HepG2 (cell line): ENCODE measurements at regions not wholly inside any gene's neighbourhood (a gene's known extent, or its start where the extent isn't known, plus 50 kb on each side); places are given as distances from the start of the nearest gene placed in this dataset.

Source experiments
- ATAC-seq: fragments of 200-7000 bp; cut with Tn5 transposase; 3 replicates; pipeline ENCODE4 v1.9.1; 2020; ENCODE audit warnings: mild to moderate bottlenecking, moderate library complexity
- BruUV-seq: library from RNA; stranded (reverse); fragments of 400-500 nt; replicated peaks from 2 replicates; lab custom pipeline; 2021; lab: Mats Ljungman, UMichigan
- CTCF ChIA-PET: fragments of 300-600 bp; formaldehyde crosslinking; extraction: SDS; loops from one replicate; lab custom pipeline; 2021; ENCODE audit warnings: low total read pairs, inconsistent platforms, low intra/inter-chr PET ratio; lab: Yijun Ruan, JAX
- POLR2A ChIA-PET: fragments of 350-600 bp; sonication (Branson Sonifier 250); formaldehyde crosslinking; loops from one replicate; lab custom pipeline; 2020; ENCODE audit warnings: antibody characterized with exemption, inconsistent platforms; lab: Yijun Ruan, JAX
- DNase-seq: peaks from one replicate; pipeline ENCODE4 v3.0.0-alpha.2; 2015; ENCODE audit warnings: low spot score
- FAIRE-seq: peaks from 3 replicates; lab custom pipeline; 2011; peaks lifted over from hg19 to GRCh38; lab: Jason Lieb, UNC
- H2AFZ ChIP-seq: one replicate; pipeline ENCODE4 v1.6.1; 2011; ENCODE audit warnings: low read length, inconsistent platforms
- H3K27ac ChIP-seq: fragments of 300-600 bp; 3 replicates; pipeline ENCODE4 v1.8.0; 2011; ENCODE audit warnings: mixed run types, mild to moderate bottlenecking, mixed read lengths, low read length, inconsistent platforms; ENCODE audit not compliant: insufficient read depth; ENCODE audit errors: extremely low read length
- H3K27me3 ChIP-seq, 2 experiments: fragments of 200-600 bp in 1 of 2; 2 replicates in 1 of 2; 3 replicates in 1 of 2; pipeline versions ENCODE4 v1.6.0 to v1.8.0; 2011; ENCODE audit warnings: low read length in 2 of 2, mild to moderate bottlenecking in 2 of 2, moderate library complexity in 2 of 2, inconsistent platforms in 1 of 2; ENCODE audit not compliant: insufficient read depth in 2 of 2, control insufficient read depth in 1 of 2
- H3K36me3 ChIP-seq, 2 experiments: fragments of 200-600 bp in 1 of 2; replicated peaks in 1 of 2; 2 replicates in 1 of 2; 3 replicates in 1 of 2; pipeline versions ENCODE4 v1.5.1 to v1.8.0; 2011; ENCODE audit warnings: low read length in 2 of 2, inconsistent platforms in 1 of 2; ENCODE audit not compliant: insufficient read depth in 2 of 2, control insufficient read depth in 1 of 2
- H3K4me1 ChIP-seq: 2 replicates; pipeline ENCODE4 v1.5.1; 2012; ENCODE audit warnings: low read length, inconsistent platforms; ENCODE audit not compliant: insufficient read depth
- H3K4me2 ChIP-seq: 2 replicates; pipeline ENCODE4 v1.6.0; 2011; ENCODE audit warnings: low read depth, low read length, inconsistent platforms
- H3K4me3 ChIP-seq, 3 experiments: fragments of 200-600 bp in 1 of 3; sonication (generic), shearing (Covaris generic) in 1 of 3; replicated peaks in 1 of 3; 2 replicates each; pipeline ENCODE4 v1.5.1; 2011 to 2016; ENCODE audit warnings: low read length in 3 of 3, inconsistent platforms in 2 of 3, low read depth in 2 of 3, mild to moderate bottlenecking in 2 of 3, control low read depth in 1 of 3, mixed read lengths in 1 of 3; ENCODE audit not compliant: insufficient read depth in 1 of 3
- H3K79me2 ChIP-seq: one replicate; pipeline ENCODE4 v1.6.1; 2011; ENCODE audit warnings: low read length, inconsistent platforms; ENCODE audit not compliant: insufficient read depth
- H3K9ac ChIP-seq: 2 replicates; pipeline ENCODE4 v1.6.0; 2011; ENCODE audit warnings: mild to moderate bottlenecking, low read depth, low read length, inconsistent platforms; ENCODE audit not compliant: insufficient read depth
- H3K9me3 ChIP-seq: 2 replicates; pipeline ENCODE4 v1.5.1; 2012; ENCODE audit warnings: mild to moderate bottlenecking, low read length
- H4K20me1 ChIP-seq: 2 replicates; pipeline ENCODE4 v1.6.0; 2011; ENCODE audit warnings: inconsistent platforms, mild to moderate bottlenecking, low read length, moderate library complexity; ENCODE audit not compliant: insufficient read depth
- ESRRA ChIP-seq: sonication (generic); formaldehyde crosslinking; IDR thresholded peaks from 2 replicates; pipeline ENCODE4 v1.5.1; 2020; ENCODE audit warnings: mild to moderate bottlenecking, low read depth, missing genetic modification reagents
- KAT8 ChIP-seq: IDR thresholded peaks from 2 replicates; pipeline ENCODE4 v1.6.1; 2016; ENCODE audit warnings: missing genetic modification reagents, missing compliant biosample characterization
- ZNF549 ChIP-seq: sonication (generic); formaldehyde crosslinking; IDR thresholded peaks from 2 replicates; pipeline ENCODE4 v1.5.0; 2020; ENCODE audit warnings: missing genetic modification reagents
- ZNF761 ChIP-seq: sonication (generic); formaldehyde crosslinking; conservative IDR thresholded peaks from 2 replicates; pipeline ENCODE4 v1.4.0; 2020; ENCODE audit warnings: mild to moderate bottlenecking, missing genetic modification reagents
- WGBS: methylation state at CpG from one replicate; pipeline ENCODE4 v1.1.6; 2017; ENCODE audit warnings: low lambda C conversion rate; 5-methylcytosine and 5-hydroxymethylcytosine counted together
- in situ Hi-C: cut with HindIII; loops from 2 replicates; pipeline ENCODE4 v1.10.0; 2017; ENCODE audit warnings: low pct_unique_long_range_greater_than_20kb; ENCODE audit not compliant: extremely low pct_ligation_motif_present
- intact Hi-C: fragments of 100-400 bp; cut with micrococcal nuclease; formaldehyde crosslinking; loops from one replicate; pipeline ENCODE4 v1.10.0; 2022; ENCODE audit not compliant: unreplicated experiment
- TF ChIP-seq, protein P1 (sequence below): IDR thresholded peaks from 2 replicates; pipeline ENCODE4 v1.6.1; 2016; ENCODE audit warnings: low read depth, control low read depth
- TF ChIP-seq, protein P2 (sequence below): sonication (generic); formaldehyde crosslinking; IDR thresholded peaks from 2 replicates; pipeline ENCODE4 v1.5.1; 2020; ENCODE audit warnings: missing genetic modification reagents, mild to moderate bottlenecking, borderline replicate concordance

GRCh38 chr9:82419696-82420486 lies 431.3 kb downstream of the SPATA31D1 start:
- Histone ChIP-seq H3K9ac (no peak overlapping the region), H3K4me3 (no peak overlapping the region), H3K27me3 (no peaks in the 10 kb centered on the region), H3K27ac (no peak overlapping the region), H3K36me3 (no peaks in the 10 kb centered on the region), H3K79me2 (no peaks in the 10 kb centered on the region), H3K4me2 (no peak overlapping the region), H2AFZ (no peak overlapping the region), H3K9me3 (peaks cover 14% of the 10 kb centered on the region), H3K4me1 (no peaks in the 10 kb centered on the region), H4K20me1 (no peaks in the 10 kb centered on the region)
- in situ Hi-C loops: no loop called here
- no peak for TF ChIP-seq ESRRA (CRISPR knock-in tag)
- no peak for TF ChIP-seq ZNF549
- no peak for TF ChIP-seq ZNF761 (CRISPR knock-in tag)
- TF ChIP-seq, protein P1, sequence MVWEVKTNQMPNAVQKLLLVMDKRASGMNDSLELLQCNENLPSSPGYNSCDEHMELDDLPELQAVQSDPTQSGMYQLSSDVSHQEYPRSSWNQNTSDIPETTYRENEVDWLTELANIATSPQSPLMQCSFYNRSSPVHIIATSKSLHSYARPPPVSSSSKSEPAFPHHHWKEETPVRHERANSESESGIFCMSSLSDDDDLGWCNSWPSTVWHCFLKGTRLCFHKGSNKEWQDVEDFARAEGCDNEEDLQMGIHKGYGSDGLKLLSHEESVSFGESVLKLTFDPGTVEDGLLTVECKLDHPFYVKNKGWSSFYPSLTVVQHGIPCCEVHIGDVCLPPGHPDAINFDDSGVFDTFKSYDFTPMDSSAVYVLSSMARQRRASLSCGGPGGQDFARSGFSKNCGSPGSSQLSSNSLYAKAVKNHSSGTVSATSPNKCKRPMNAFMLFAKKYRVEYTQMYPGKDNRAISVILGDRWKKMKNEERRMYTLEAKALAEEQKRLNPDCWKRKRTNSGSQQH (CRISPR knock-in tag): no peak
- TF ChIP-seq, protein P2, sequence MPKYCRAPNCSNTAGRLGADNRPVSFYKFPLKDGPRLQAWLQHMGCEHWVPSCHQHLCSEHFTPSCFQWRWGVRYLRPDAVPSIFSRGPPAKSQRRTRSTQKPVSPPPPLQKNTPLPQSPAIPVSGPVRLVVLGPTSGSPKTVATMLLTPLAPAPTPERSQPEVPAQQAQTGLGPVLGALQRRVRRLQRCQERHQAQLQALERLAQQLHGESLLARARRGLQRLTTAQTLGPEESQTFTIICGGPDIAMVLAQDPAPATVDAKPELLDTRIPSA (CRISPR knock-in tag): no peak
- no peak for TF ChIP-seq KAT8
- 23% methylated on average over 3 of the region's 3 CpGs for WGBS
- ChIA-PET POLR2A (no interaction called here), CTCF (no interaction called here)
- FAIRE-seq (no peak), ATAC-seq (no peak), DNase-seq (no peak)
- BruUV-seq: no TSS peak
- intact Hi-C loops: no loop called here
